WERI-Rb-1 (cell line): ENCODE measurements at regions not wholly inside any gene's neighbourhood (a gene's known extent, or its start where the extent isn't known, plus 50 kb on each side); places are given as distances from the start of the nearest gene placed in this dataset.

Experiments used
- DNase-seq: peaks from one replicate; pipeline ENCODE4 v3.0.0-alpha.2; 2020
- H3K27ac ChIP-seq: fragments of 250-450 bp; sonication (Bioruptor Pico); 2 replicates; pipeline ENCODE4 v1.5.1; 2020; ENCODE audit warnings: mild to moderate bottlenecking, moderate library complexity
- H3K27me3 ChIP-seq: fragments of 250-450 bp; sonication (Bioruptor Pico); 2 replicates; pipeline ENCODE4 v1.5.1; 2021; ENCODE audit warnings: mild to moderate bottlenecking, low read depth, moderate library complexity; ENCODE audit not compliant: insufficient read depth, severe bottlenecking
- H3K36me3 ChIP-seq: fragments of 250-450 bp; sonication (Bioruptor Pico); 2 replicates; pipeline ENCODE4 v1.5.1; 2020; ENCODE audit warnings: mild to moderate bottlenecking, moderate library complexity
- H3K4me3 ChIP-seq: 2 replicates; pipeline ENCODE4 v1.5.1; 2011; ENCODE audit warnings: low read depth, mild to moderate bottlenecking, control low read depth, low read length
- H3K9me3 ChIP-seq: fragments of 250-450 bp; sonication (Bioruptor Pico); 2 replicates; pipeline ENCODE4 v1.5.1; 2021; ENCODE audit warnings: mild to moderate bottlenecking, moderate library complexity; ENCODE audit not compliant: severe bottlenecking
- CTCF ChIP-seq: IDR thresholded peaks from 2 replicates; pipeline ENCODE4 v1.5.1; 2011; ENCODE audit warnings: low read depth, mild to moderate bottlenecking, control low read depth, inconsistent platforms, low read length

GRCh38 chr5:162231522-162231921 lies 163.9 kb downstream of the GABRG2 start:
- no peak for TF ChIP-seq CTCF
- H3K27ac ChIP-seq = no peak overlapping the region
- H3K27me3 ChIP-seq = peaks cover 42% of the 10 kb centered on the region
- no peaks in the 10 kb centered on the region for H3K9me3 ChIP-seq
- H3K4me3 ChIP-seq = no peak overlapping the region
- no peaks in the 10 kb centered on the region for H3K36me3 ChIP-seq
- DNase-seq = no peak

GRCh38 chr5:162240734-162241133 lies 173.2 kb downstream of the GABRG2 start:
- Histone ChIP-seq H3K27me3 (peaks cover 36% of the 10 kb centered on the region), H3K27ac (no peak overlapping the region), H3K9me3 (peaks cover 2% of the 10 kb centered on the region), H3K36me3 (no peaks in the 10 kb centered on the region), H3K4me3 (no peak overlapping the region)
- no peak for TF ChIP-seq CTCF
- DNase-seq = no peak

- TF ChIP-seq CTCF = no peak
- peaks cover 47% of the 10 kb centered on the region for H3K27me3 ChIP-seq
- H3K4me3 ChIP-seq = no peak overlapping the region
- no peak for DNase-seq
- H3K27ac ChIP-seq = no peak overlapping the region
- no peaks in the 10 kb centered on the region for H3K36me3 ChIP-seq
- H3K9me3 ChIP-seq = no peaks in the 10 kb centered on the region
Observed at GRCh38 chr5:162242416-162242815, 174.8 kb downstream of the GABRG2 start.

- TF ChIP-seq CTCF = no peak
- H3K9me3 ChIP-seq = no peaks in the 10 kb centered on the region
Observed at GRCh38 chr5:162243651-162244050, 176.1 kb downstream of the GABRG2 start.

GRCh38 chr5:162248107-162248713 lies 180.6 kb downstream of the GABRG2 start:
- TF ChIP-seq CTCF = peak; percentile 59
- Histone ChIP-seq H3K4me3 (no peak overlapping the region), H3K27me3 (peaks cover 54% of the 10 kb centered on the region), H3K36me3 (no peaks in the 10 kb centered on the region), H3K9me3 (no peaks in the 10 kb centered on the region), H3K27ac (no peak overlapping the region)
- peak; percentile 52 for DNase-seq

More at GRCh38 chr5:162243651-162244050, 176.1 kb downstream of the GABRG2 start:
- peaks cover 50% of the 10 kb centered on the region for H3K27me3 ChIP-seq
- no peak for DNase-seq
- H3K4me3 ChIP-seq = no peak overlapping the region
- no peaks in the 10 kb centered on the region for H3K36me3 ChIP-seq
- no peak overlapping the region for H3K27ac ChIP-seq

- DNase-seq = no peak
- TF ChIP-seq CTCF = no peak
Observed at GRCh38 chr5:162256711-162257110, 189.1 kb downstream of the GABRG2 start.

More at GRCh38 chr5:162256711-162257110, 189.1 kb downstream of the GABRG2 start:
- H3K4me3 ChIP-seq = no peak overlapping the region
- H3K9me3 ChIP-seq = no peaks in the 10 kb centered on the region
- H3K27me3 ChIP-seq = peaks cover 42% of the 10 kb centered on the region
- no peak overlapping the region for H3K27ac ChIP-seq
- H3K36me3 ChIP-seq = no peaks in the 10 kb centered on the region
